IMR-90 (cell line): ENCODE measurements at regions not wholly inside any gene's neighbourhood (a gene's known extent, or its start where the extent isn't known, plus 50 kb on each side); places are given as distances from the start of the nearest gene placed in this dataset.

Experiments
- ATAC-seq: fragments of 200-7000 bp; cut with Tn5 transposase; 2 replicates; pipeline ENCODE4 v1.9.1; 2020; ENCODE audit warnings: low read depth, mild to moderate bottlenecking, moderate library complexity
- BruUV-seq: library from RNA; stranded (reverse); fragments of 400-500 nt; replicated peaks from 2 replicates; lab custom pipeline; 2021; lab: Mats Ljungman, UMichigan
- CTCF ChIA-PET: fragments of 300-600 bp; formaldehyde crosslinking; extraction: SDS; loops from one replicate; lab custom pipeline; 2021; ENCODE audit warnings: antibody characterized with exemption; lab: Yijun Ruan, JAX
- POLR2A ChIA-PET: fragments of 300-600 bp; sonication (Branson Sonifier 250); formaldehyde crosslinking; loops from one replicate; lab custom pipeline; 2022; ENCODE audit warnings: antibody characterized with exemption; ENCODE audit not compliant: unreplicated experiment; lab: Charles Lee
- DNase-seq: peaks from one replicate; pipeline ENCODE4 v3.0.0; 2013
- H2AFZ ChIP-seq: replicated peaks from 2 replicates; pipeline ENCODE3; 2013; ENCODE audit warnings: low read length, mild to moderate bottlenecking; ENCODE audit not compliant: poor library complexity
- H2AK5ac ChIP-seq: 2 replicates; pipeline ENCODE4 v1.6.1; 2013; ENCODE audit warnings: low read depth, low read length, inconsistent platforms
- H2AK9ac ChIP-seq: replicated peaks from 2 replicates; pipeline ENCODE3; 2013; ENCODE audit warnings: mild to moderate bottlenecking, low read depth, low read length, moderate library complexity; ENCODE audit not compliant: poor library complexity
- H2BK120ac ChIP-seq: 2 replicates; pipeline ENCODE4 v1.6.1; 2013; ENCODE audit warnings: low read depth, low read length, inconsistent platforms
- H2BK15ac ChIP-seq: 3 replicates; pipeline ENCODE4 v1.6.1; 2013; ENCODE audit warnings: low read depth, low read length, inconsistent platforms
- H2BK20ac ChIP-seq: 2 replicates; pipeline ENCODE4 v1.6.1; 2013; ENCODE audit warnings: low read depth, mild to moderate bottlenecking, inconsistent platforms, low read length, moderate library complexity
- H2BK5ac ChIP-seq: 2 replicates; pipeline ENCODE4 v1.6.1; 2013; ENCODE audit warnings: mild to moderate bottlenecking, low read depth, low read length, inconsistent platforms; ENCODE audit not compliant: poor library complexity, severe bottlenecking
- H3K14ac ChIP-seq: replicated peaks from 2 replicates; pipeline ENCODE4 v1.6.1; 2013; ENCODE audit warnings: low read depth, low read length, inconsistent platforms
- H3K18ac ChIP-seq: 2 replicates; pipeline ENCODE4 v1.6.1; 2013; ENCODE audit warnings: low read depth, low read length, control low read depth
- H3K23ac ChIP-seq: 2 replicates; pipeline ENCODE4 v1.6.1; 2013; ENCODE audit warnings: low read depth, low read length, inconsistent platforms
- H3K27ac ChIP-seq: 2 replicates; pipeline ENCODE4 v1.5.1; 2013; ENCODE audit warnings: mild to moderate bottlenecking, control low read depth, low read length; ENCODE audit not compliant: insufficient read depth
- H3K27me3 ChIP-seq: 2 replicates; pipeline ENCODE4 v1.6.1; 2013; ENCODE audit warnings: low read length; ENCODE audit not compliant: control insufficient read depth, insufficient read depth
- H3K36me3 ChIP-seq: 2 replicates; pipeline ENCODE4 v1.6.1; 2013; ENCODE audit warnings: low read length, mixed read lengths; ENCODE audit not compliant: control insufficient read depth, insufficient read depth
- H3K4ac ChIP-seq: 2 replicates; pipeline ENCODE4 v1.6.1; 2013; ENCODE audit warnings: low read depth, low read length, inconsistent platforms
- H3K4me1 ChIP-seq: 2 replicates; pipeline ENCODE4 v1.6.1; 2013; ENCODE audit warnings: low read length, mixed read lengths; ENCODE audit not compliant: control insufficient read depth, insufficient read depth
- H3K4me2 ChIP-seq: 2 replicates; pipeline ENCODE4 v1.6.1; 2013; ENCODE audit warnings: low read depth, mild to moderate bottlenecking, control low read depth, low read length, moderate library complexity
- H3K4me3 ChIP-seq: 2 replicates; pipeline ENCODE4 v1.5.1; 2013; ENCODE audit warnings: low read depth, mild to moderate bottlenecking, control low read depth, low read length, moderate library complexity; ENCODE audit not compliant: insufficient read depth
- H3K56ac ChIP-seq: 2 replicates; pipeline ENCODE4 v1.6.1; 2013; ENCODE audit warnings: low read length, inconsistent platforms; ENCODE audit not compliant: insufficient read depth; ENCODE audit errors: extremely low read depth
- H3K79me1 ChIP-seq, 2 experiments: 2 replicates each; pipeline ENCODE4 v1.6.1; 2013; ENCODE audit warnings: low read length in 2 of 2, inconsistent platforms in 1 of 2, low read depth in 1 of 2
- H3K9ac ChIP-seq: 2 replicates; pipeline ENCODE4 v1.6.1; 2013; ENCODE audit warnings: low read depth, low read length, control low read depth
- H3K9me1 ChIP-seq: 2 replicates; pipeline ENCODE4 v1.6.1; 2013; ENCODE audit warnings: low read length, inconsistent platforms; ENCODE audit not compliant: insufficient read depth
- H3K9me3 ChIP-seq: 2 replicates; pipeline ENCODE4 v1.6.1; 2013; ENCODE audit warnings: low read length; ENCODE audit not compliant: control insufficient read depth, insufficient read depth
- H4K20me1 ChIP-seq: 2 replicates; pipeline ENCODE4 v1.6.1; 2013; ENCODE audit warnings: low read length, inconsistent platforms; ENCODE audit not compliant: insufficient read depth
- H4K5ac ChIP-seq: 2 replicates; pipeline ENCODE4 v1.6.1; 2013; ENCODE audit warnings: mild to moderate bottlenecking, low read depth, low read length, control low read depth
- H4K8ac ChIP-seq, 2 experiments: 2 replicates each; pipeline ENCODE4 v1.6.1; 2013; ENCODE audit warnings: low read depth in 2 of 2, low read length in 2 of 2, control low read depth in 1 of 2, inconsistent platforms in 1 of 2
- H4K91ac ChIP-seq: 2 replicates; pipeline ENCODE4 v1.6.1; 2013; ENCODE audit warnings: low read depth, low read length, inconsistent platforms; ENCODE audit not compliant: insufficient read depth
- BHLHE40 ChIP-seq: fragments of 150-350 bp; IDR thresholded peaks from 2 replicates; pipeline ENCODE4 v1.6.1; 2016; ENCODE audit warnings: mild to moderate bottlenecking, low read depth, low read length
- CEBPB ChIP-seq: IDR thresholded peaks from 2 replicates; pipeline ENCODE4 v1.6.1; 2012; ENCODE audit warnings: low read depth, low read length, improper control_type of control experiment
- CHD1 ChIP-seq: IDR thresholded peaks from 2 replicates; pipeline ENCODE4 v1.6.1; 2012; ENCODE audit warnings: low read depth, low read length, improper control_type of control experiment
- FOS ChIP-seq: fragments of 150-350 bp; IDR thresholded peaks from 2 replicates; pipeline ENCODE4 v1.6.1; 2016; ENCODE audit warnings: low read depth, low read length
- MAFK ChIP-seq: IDR thresholded peaks from 2 replicates; pipeline ENCODE4 v1.6.1; 2012; ENCODE audit warnings: low read depth, low read length, improper control_type of control experiment
- MAZ ChIP-seq: IDR thresholded peaks from 2 replicates; pipeline ENCODE4 v1.6.1; 2012; ENCODE audit warnings: low read depth, mild to moderate bottlenecking, low read length, improper control_type of control experiment, moderate library complexity, borderline replicate concordance
- MXI1 ChIP-seq: IDR thresholded peaks from 2 replicates; pipeline ENCODE4 v1.6.1; 2012; ENCODE audit warnings: low read depth, mild to moderate bottlenecking, low read length, moderate library complexity, borderline replicate concordance
- NFE2L2 ChIP-seq: fragments of 150-350 bp; IDR thresholded peaks from 2 replicates; pipeline ENCODE4 v1.6.1; 2016; ENCODE audit warnings: low read depth, mild to moderate bottlenecking, low read length
- POLR2A ChIP-seq: IDR thresholded peaks from 2 replicates; pipeline ENCODE4 v1.6.1; 2012; ENCODE audit warnings: mild to moderate bottlenecking, low read depth, low read length
- RAD21 ChIP-seq: IDR thresholded peaks from 2 replicates; pipeline ENCODE4 v1.6.1; 2012; ENCODE audit warnings: low read length, improper control_type of control experiment
- RCOR1 ChIP-seq: IDR thresholded peaks from 2 replicates; pipeline ENCODE4 v1.6.1; 2012; ENCODE audit warnings: mild to moderate bottlenecking, low read length, improper control_type of control experiment; ENCODE audit not compliant: insufficient replicate concordance
- RFX5 ChIP-seq: IDR thresholded peaks from 2 replicates; pipeline ENCODE4 v1.8.0; 2012; ENCODE audit warnings: low read depth, mild to moderate bottlenecking, low read length, moderate library complexity
- SMC3 ChIP-seq: fragments of 150-350 bp; IDR thresholded peaks from 2 replicates; pipeline ENCODE4 v1.6.1; 2016; ENCODE audit warnings: low read depth, mild to moderate bottlenecking, antibody characterized with exemption, low read length, moderate library complexity
- WGBS, 2 experiments: methylation state at CpG; one replicate each; pipeline versions ENCODE4 v1.1.5 to v1.1.7; 2013; ENCODE audit warnings: missing lambda C conversion rate in 2 of 2; ENCODE audit not compliant: insufficient read length in 1 of 2; ENCODE audit errors: extremely low coverage in 2 of 2; 5-methylcytosine and 5-hydroxymethylcytosine counted together
- dilution Hi-C: fragments of 300-500 bp; cut with HindIII; formaldehyde crosslinking; loops from one replicate; pipeline ENCODE4 v1.14.3; 2018; ENCODE audit warnings: low sequenced_read_pairs; ENCODE audit not compliant: unreplicated experiment
- in situ Hi-C: fragments of 300-500 bp; cut with MboI; formaldehyde crosslinking; loops from 3 replicates; pipeline ENCODE4 v1.14.3; 2019; ENCODE audit warnings: low sequenced_read_pairs, inconsistent platforms, mixed read lengths
- intact Hi-C: fragments of 100-400 bp; cut with micrococcal nuclease; formaldehyde crosslinking; loops from 2 replicates; pipeline ENCODE4 v1.10.0; 2022
- TF ChIP-seq, protein P1 (sequence below): fragments of 150-350 bp; IDR thresholded peaks from 2 replicates; pipeline ENCODE4 v1.6.1; 2017; ENCODE audit warnings: mild to moderate bottlenecking, antibody characterized with exemption, low read length, low read depth
- TF ChIP-seq, protein P2 (sequence below): fragments of 150-350 bp; IDR thresholded peaks from 2 replicates; pipeline ENCODE4 v1.6.1; 2016; ENCODE audit warnings: low read depth, mild to moderate bottlenecking, low read length, moderate library complexity, borderline replicate concordance
- TF ChIP-seq, protein P3 (sequence below): conservative IDR thresholded peaks from 2 replicates; pipeline ENCODE4 v1.5.1; 2012; ENCODE audit warnings: mild to moderate bottlenecking, low read depth, low read length, improper control_type of control experiment

DNA sequence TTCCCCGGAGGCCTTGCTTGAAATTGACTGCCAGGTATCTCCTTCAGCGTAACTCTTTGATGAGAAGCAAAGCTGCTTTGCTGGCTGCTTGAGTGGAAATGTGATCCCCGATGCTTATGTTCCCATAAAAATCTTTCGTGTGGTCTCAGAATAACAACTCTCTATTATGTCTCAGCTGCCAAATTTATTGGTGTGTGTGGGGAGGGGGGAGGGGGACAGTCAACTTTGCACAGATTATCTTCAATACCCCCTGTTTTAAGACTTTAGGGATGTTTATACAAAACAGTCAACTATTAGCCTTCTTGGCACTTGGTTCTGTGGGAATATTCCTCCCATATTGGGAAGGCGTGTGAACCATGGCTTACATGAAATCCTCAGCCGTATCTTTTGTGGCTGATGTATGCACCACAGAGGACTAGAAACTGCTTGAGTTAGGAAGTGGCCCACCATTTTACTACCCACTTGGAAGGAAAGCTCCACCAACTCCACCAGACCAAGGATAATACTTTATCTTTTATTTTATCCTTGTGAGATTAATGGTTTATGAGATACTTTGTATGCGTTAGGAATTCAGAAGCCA, 101.5 kb upstream of the SLC24A3 start:
- no peaks in the 10 kb centered on the region for H4K20me1 ChIP-seq
- H3K36me3 ChIP-seq, result no peaks in the 10 kb centered on the region
- no peaks in the 10 kb centered on the region for H3K9me1 ChIP-seq
- no peaks in the 10 kb centered on the region for H3K4me1 ChIP-seq
- no peak overlapping the region for H3K27ac ChIP-seq
- ATAC-seq (no peak), DNase-seq (no peak)
- H3K4ac ChIP-seq, result no peak overlapping the region
- no peak overlapping the region for H2BK15ac ChIP-seq
- dilution Hi-C loops (no loop called here), intact Hi-C loops (no loop called here), in situ Hi-C loops (no loop called here)
- H3K79me1 ChIP-seq, result no peaks in the 10 kb centered on the region
- BruUV-seq, result no TSS peak
- no peak overlapping the region for H4K91ac ChIP-seq
- CTCF ChIA-PET, result interaction anchor here (0.6 kb wide), 1 partner anchor 484 kb away, joined by 3 read pairs; no protein-coding TSS in a partner anchor
- no peak overlapping the region for H4K8ac ChIP-seq
- no peak overlapping the region for H3K56ac ChIP-seq
- no peak for TF ChIP-seq RFX5
- no peak for TF ChIP-seq NFE2L2
- no peak for TF ChIP-seq CHD1
- TF ChIP-seq FOS, result no peak
- TF ChIP-seq, protein P1, sequence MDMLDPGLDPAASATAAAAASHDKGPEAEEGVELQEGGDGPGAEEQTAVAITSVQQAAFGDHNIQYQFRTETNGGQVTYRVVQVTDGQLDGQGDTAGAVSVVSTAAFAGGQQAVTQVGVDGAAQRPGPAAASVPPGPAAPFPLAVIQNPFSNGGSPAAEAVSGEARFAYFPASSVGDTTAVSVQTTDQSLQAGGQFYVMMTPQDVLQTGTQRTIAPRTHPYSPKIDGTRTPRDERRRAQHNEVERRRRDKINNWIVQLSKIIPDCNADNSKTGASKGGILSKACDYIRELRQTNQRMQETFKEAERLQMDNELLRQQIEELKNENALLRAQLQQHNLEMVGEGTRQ, result no peak
- TF ChIP-seq, protein P2, sequence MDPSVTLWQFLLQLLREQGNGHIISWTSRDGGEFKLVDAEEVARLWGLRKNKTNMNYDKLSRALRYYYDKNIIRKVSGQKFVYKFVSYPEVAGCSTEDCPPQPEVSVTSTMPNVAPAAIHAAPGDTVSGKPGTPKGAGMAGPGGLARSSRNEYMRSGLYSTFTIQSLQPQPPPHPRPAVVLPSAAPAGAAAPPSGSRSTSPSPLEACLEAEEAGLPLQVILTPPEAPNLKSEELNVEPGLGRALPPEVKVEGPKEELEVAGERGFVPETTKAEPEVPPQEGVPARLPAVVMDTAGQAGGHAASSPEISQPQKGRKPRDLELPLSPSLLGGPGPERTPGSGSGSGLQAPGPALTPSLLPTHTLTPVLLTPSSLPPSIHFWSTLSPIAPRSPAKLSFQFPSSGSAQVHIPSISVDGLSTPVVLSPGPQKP, result no peak
- no peak for TF ChIP-seq RCOR1
- TF ChIP-seq MXI1, result no peak
- no peak for TF ChIP-seq RAD21
- TF ChIP-seq MAZ, result no peak
- TF ChIP-seq BHLHE40, result no peak
- TF ChIP-seq, protein P3, sequence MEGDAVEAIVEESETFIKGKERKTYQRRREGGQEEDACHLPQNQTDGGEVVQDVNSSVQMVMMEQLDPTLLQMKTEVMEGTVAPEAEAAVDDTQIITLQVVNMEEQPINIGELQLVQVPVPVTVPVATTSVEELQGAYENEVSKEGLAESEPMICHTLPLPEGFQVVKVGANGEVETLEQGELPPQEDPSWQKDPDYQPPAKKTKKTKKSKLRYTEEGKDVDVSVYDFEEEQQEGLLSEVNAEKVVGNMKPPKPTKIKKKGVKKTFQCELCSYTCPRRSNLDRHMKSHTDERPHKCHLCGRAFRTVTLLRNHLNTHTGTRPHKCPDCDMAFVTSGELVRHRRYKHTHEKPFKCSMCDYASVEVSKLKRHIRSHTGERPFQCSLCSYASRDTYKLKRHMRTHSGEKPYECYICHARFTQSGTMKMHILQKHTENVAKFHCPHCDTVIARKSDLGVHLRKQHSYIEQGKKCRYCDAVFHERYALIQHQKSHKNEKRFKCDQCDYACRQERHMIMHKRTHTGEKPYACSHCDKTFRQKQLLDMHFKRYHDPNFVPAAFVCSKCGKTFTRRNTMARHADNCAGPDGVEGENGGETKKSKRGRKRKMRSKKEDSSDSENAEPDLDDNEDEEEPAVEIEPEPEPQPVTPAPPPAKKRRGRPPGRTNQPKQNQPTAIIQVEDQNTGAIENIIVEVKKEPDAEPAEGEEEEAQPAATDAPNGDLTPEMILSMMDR, result no peak
- no peak for TF ChIP-seq MAFK
- no peak for TF ChIP-seq SMC3
- TF ChIP-seq CEBPB, result no peak
- TF ChIP-seq POLR2A, result no peak
- no peak overlapping the region for H2BK20ac ChIP-seq
- no peak overlapping the region for H3K4me2 ChIP-seq
- H2BK5ac ChIP-seq, result no peak overlapping the region
- no peak overlapping the region for H3K18ac ChIP-seq
- WGBS, 2 experiments, result no CpG with 5 or more reads among the region's 7 CpGs
- no peak overlapping the region for H3K23ac ChIP-seq
- no peak overlapping the region for H3K9ac ChIP-seq
- H3K14ac ChIP-seq, result no peak overlapping the region
- peaks cover 5% of the 10 kb centered on the region for H3K9me3 ChIP-seq
- no peak overlapping the region for H4K5ac ChIP-seq
- H2AK5ac ChIP-seq, result no peak overlapping the region
- H2AFZ ChIP-seq, result no peak overlapping the region
- H3K4me3 ChIP-seq, result no peak overlapping the region
- no peak overlapping the region for H2BK120ac ChIP-seq
- H2AK9ac ChIP-seq, result no peak overlapping the region
- POLR2A ChIA-PET, result no interaction called here
- H3K27me3 ChIP-seq, result no peaks in the 10 kb centered on the region
